Activated B cell treated with CpG ODN at 0.5 μM for 24 hours (primary cell): ENCODE measurements at regions not wholly inside any gene's neighbourhood (a gene's known extent, or its start where the extent isn't known, plus 50 kb on each side); places are given as distances from the start of the nearest gene placed in this dataset.

Source experiments
- ATAC-seq: fragments of 200-7000 bp; cut with Tn5 transposase; one replicate; pipeline ENCODE4 v1.10.0; 2021; ENCODE audit warnings: low read depth, mild to moderate bottlenecking, moderate library complexity
- CTCF ChIA-PET: fragments of 350-600 bp; sonication (Branson Sonifier 250); formaldehyde crosslinking; loops from one replicate; lab custom pipeline; 2021; ENCODE audit warnings: antibody characterized with exemption; lab: Charles Lee
- POLR2A ChIA-PET: fragments of 350-600 bp; sonication (Branson Sonifier 250); formaldehyde crosslinking; loops from one replicate; lab custom pipeline; 2021; ENCODE audit warnings: antibody characterized with exemption; lab: Charles Lee
- DNase-seq: peaks from one replicate; pipeline ENCODE4 v3.0.0; 2022
- H3K27ac Mint-ChIP-seq: one replicate; pipeline ENCODE4 v1.8.0; 2020; ENCODE audit warnings: mixed read lengths
- H3K27me3 Mint-ChIP-seq: one replicate; pipeline ENCODE4 v1.8.0; 2021; ENCODE audit warnings: mixed read lengths
- H3K36me3 Mint-ChIP-seq: one replicate; pipeline ENCODE4 v1.8.0; 2021; ENCODE audit warnings: low read depth, mixed read lengths
- H3K4me1 Mint-ChIP-seq: one replicate; pipeline ENCODE4 v1.8.0; 2021; ENCODE audit warnings: mixed read lengths
- H3K4me3 Mint-ChIP-seq: one replicate; pipeline ENCODE4 v1.8.0; 2020; ENCODE audit warnings: mild to moderate bottlenecking, mixed read lengths
- H3K9me3 Mint-ChIP-seq: one replicate; pipeline ENCODE4 v1.8.0; 2020; ENCODE audit warnings: mixed read lengths
- CTCF ChIP-seq: fragments of 200-600 bp; IDR thresholded peaks from one replicate; pipeline ENCODE4 v1.8.0; 2022; ENCODE audit warnings: antibody characterized with exemption, mild to moderate bottlenecking
- intact Hi-C: fragments of 100-400 bp; cut with micrococcal nuclease; formaldehyde crosslinking; loops from one replicate; pipeline ENCODE4 v1.15.1; 2024

GRCh38 chr6:132971676-132972075 is 157.3 kb downstream of the RPS12 start:
- H3K36me3 Mint-ChIP-seq: no peaks in the 10 kb centered on the region
- no peak overlapping the region for H3K4me3 Mint-ChIP-seq
- no peak overlapping the region for H3K27ac Mint-ChIP-seq
- ChIA-PET CTCF (interaction anchor here (2.6 kb wide), 1 partner anchor 9 kb away, joined by 14 read pairs; no protein-coding TSS in a partner anchor), POLR2A (no interaction called here)
- no peaks in the 10 kb centered on the region for H3K9me3 Mint-ChIP-seq
- H3K27me3 Mint-ChIP-seq: peaks cover 12% of the 10 kb centered on the region
- ATAC-seq (no peak), DNase-seq (no peak)
- H3K4me1 Mint-ChIP-seq: no peaks in the 10 kb centered on the region
- no peak for TF ChIP-seq CTCF
- intact Hi-C loops: no loop called here

GRCh38 chr6:132972254-132972653 is 157.9 kb downstream of the RPS12 start:
- ChIA-PET POLR2A (no interaction called here), CTCF (interaction anchor here (2.6 kb wide), 1 partner anchor 10 kb away, joined by 14 read pairs; no protein-coding TSS in a partner anchor)
- intact Hi-C loops: no loop called here

GRCh38 chr6:132972971-132973370 is 158.6 kb downstream of the RPS12 start:
- no peaks in the 10 kb centered on the region for H3K4me1 Mint-ChIP-seq
- no peak for DNase-seq

More at GRCh38 chr6:132972254-132972653, 157.9 kb downstream of the RPS12 start:
- no peak overlapping the region for H3K27ac Mint-ChIP-seq
- H3K4me3 Mint-ChIP-seq: no peak overlapping the region
- H3K4me1 Mint-ChIP-seq: no peaks in the 10 kb centered on the region
- peaks cover 16% of the 10 kb centered on the region for H3K27me3 Mint-ChIP-seq
- no peak for TF ChIP-seq CTCF
- no peaks in the 10 kb centered on the region for H3K36me3 Mint-ChIP-seq
- H3K9me3 Mint-ChIP-seq: no peaks in the 10 kb centered on the region
- no peak for DNase-seq
- ATAC-seq: no peak

GRCh38 chr6:132973514-132973993 is 159.2 kb downstream of the RPS12 start:
- Mint-ChIP-seq H3K9me3 (no peaks in the 10 kb centered on the region), H3K27me3 (peaks cover 16% of the 10 kb centered on the region), H3K27ac (no peak overlapping the region), H3K36me3 (no peaks in the 10 kb centered on the region), H3K4me3 (no peak overlapping the region), H3K4me1 (no peaks in the 10 kb centered on the region)
- POLR2A ChIA-PET: no interaction called here
- no peak for TF ChIP-seq CTCF
- CTCF ChIA-PET: interaction anchor here (2.6 kb wide), 1 partner anchor 11 kb away, joined by 14 read pairs; no protein-coding TSS in a partner anchor
- ATAC-seq (no peak), DNase-seq (no peak)
- intact Hi-C loops: no loop called here

More at GRCh38 chr6:132972971-132973370, 158.6 kb downstream of the RPS12 start:
- H3K4me3 Mint-ChIP-seq: no peak overlapping the region
- H3K9me3 Mint-ChIP-seq: no peaks in the 10 kb centered on the region
- ChIA-PET POLR2A (no interaction called here), CTCF (interaction anchor here (2.6 kb wide), 1 partner anchor 10 kb away, joined by 14 read pairs; no protein-coding TSS in a partner anchor)
- peaks cover 16% of the 10 kb centered on the region for H3K27me3 Mint-ChIP-seq
- intact Hi-C loops: no loop called here
- H3K36me3 Mint-ChIP-seq: no peaks in the 10 kb centered on the region
- H3K27ac Mint-ChIP-seq: no peak overlapping the region
- no peak for ATAC-seq
- no peak for TF ChIP-seq CTCF

- Mint-ChIP-seq H3K4me1 (no peaks in the 10 kb centered on the region), H3K36me3 (no peaks in the 10 kb centered on the region), H3K9me3 (no peaks in the 10 kb centered on the region), H3K4me3 (no peak overlapping the region), H3K27me3 (peaks cover 15% of the 10 kb centered on the region), H3K27ac (no peak overlapping the region)
- ChIA-PET CTCF (no interaction called here), POLR2A (no interaction called here)
- DNase-seq: no peak
- intact Hi-C loops: no loop called here
- no peak for ATAC-seq
- TF ChIP-seq CTCF: no peak
These were observed 159.8 kb downstream of the RPS12 start for GRCh38 chr6:132974122-132974521.
